T-helper 2 cell treated with Interferon-gamma antibody and Interleukin-4, amounts not matched to agents 5 μg/mL and 100 μg/mL, for 36 hours (primary cell): ENCODE measurements at regions not wholly inside any gene's neighbourhood (a gene's known extent, or its start where the extent isn't known, plus 50 kb on each side); places are given as distances from the start of the nearest gene placed in this dataset.

Experiments
- DNase-seq: peaks from one replicate; pipeline ENCODE4 v3.0.0; 2021; ENCODE audit warnings: low spot score
- H3K27ac Mint-ChIP-seq: one replicate; pipeline ENCODE4 v1.8.0; 2021; ENCODE audit warnings: mild to moderate bottlenecking, mixed read lengths
- H3K27me3 Mint-ChIP-seq: one replicate; pipeline ENCODE4 v1.8.0; 2021; ENCODE audit warnings: low read depth, mixed read lengths
- H3K36me3 Mint-ChIP-seq: one replicate; pipeline ENCODE4 v1.8.0; 2021; ENCODE audit warnings: low read depth, mixed read lengths
- H3K4me1 Mint-ChIP-seq: one replicate; pipeline ENCODE4 v1.8.0; 2021; ENCODE audit warnings: low read depth, mixed read lengths
- H3K4me3 Mint-ChIP-seq: one replicate; pipeline ENCODE4 v1.8.0; 2022; ENCODE audit warnings: mild to moderate bottlenecking, moderate library complexity, mixed read lengths
- H3K9me3 Mint-ChIP-seq: one replicate; pipeline ENCODE4 v1.8.0; 2021; ENCODE audit warnings: mixed read lengths

GRCh38 chr2:30394096-30394495 lies 53.0 kb upstream of the LCLAT1 start:
- Mint-ChIP-seq H3K27me3 (peaks cover 6% of the 10 kb centered on the region), H3K4me1 (no peaks in the 10 kb centered on the region), H3K36me3 (no peaks in the 10 kb centered on the region), H3K27ac (no peak overlapping the region), H3K4me3 (no peak overlapping the region), H3K9me3 (no peaks in the 10 kb centered on the region)
- no peak for DNase-seq

GRCh38 chr2:30396436-30397232 lies 50.4 kb upstream of the LCLAT1 start:
- Mint-ChIP-seq H3K4me3 (no peak overlapping the region), H3K9me3 (no peaks in the 10 kb centered on the region), H3K27me3 (peaks cover 3% of the 10 kb centered on the region), H3K36me3 (no peaks in the 10 kb centered on the region), H3K27ac (no peak overlapping the region), H3K4me1 (no peaks in the 10 kb centered on the region)
- DNase-seq: no peak
